ENCODE measurements at regions not wholly inside any gene's neighbourhood (a gene's known extent, or its start where the extent isn't known, plus 50 kb on each side); places are given as distances from the start of the nearest gene placed in this dataset.

DNA sequence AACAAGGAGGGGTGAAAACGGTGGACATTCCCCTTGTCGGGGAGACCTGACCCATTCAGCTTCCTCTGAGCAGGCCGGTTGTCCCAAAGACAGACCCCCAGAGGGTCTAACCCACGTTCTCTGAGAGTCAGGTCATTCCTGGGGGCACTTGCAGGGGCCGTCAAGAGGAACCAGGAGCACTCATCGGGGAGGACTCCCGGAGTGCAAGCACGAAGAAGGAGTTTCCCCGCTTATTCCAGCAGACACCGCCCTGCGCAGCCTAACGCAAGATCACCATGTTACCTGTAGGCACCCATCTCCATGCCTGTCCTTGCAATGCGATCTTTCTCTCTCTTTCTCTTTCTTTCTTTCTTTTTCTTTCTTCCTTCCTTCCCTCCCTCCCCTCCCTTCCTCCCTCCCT, 154.2 kb downstream of the SHOX start:
- Histone ChIP-seq H3K4me3 (ENCODE audit: low read depth, low read length) (no peak overlapping the region), H3K27ac (ENCODE audit: low read depth, low read length) (no peak overlapping the region), H3K4me1 (ENCODE audit: control insufficient read depth, insufficient read depth, low read length, unreplicated experiment) (no peaks in the 10 kb centered on the region), H3K27me3 (ENCODE audit: insufficient read depth, low read length) (no peaks in the 10 kb centered on the region), H3K36me3 (ENCODE audit: insufficient read depth, low read length) (no peaks in the 10 kb centered on the region), H2AFZ (ENCODE audit: low read length, unreplicated experiment) (no peak overlapping the region), H3K79me2 (ENCODE audit: control insufficient read depth, insufficient read depth, low read length, unreplicated experiment) (no peaks in the 10 kb centered on the region)

DNA sequence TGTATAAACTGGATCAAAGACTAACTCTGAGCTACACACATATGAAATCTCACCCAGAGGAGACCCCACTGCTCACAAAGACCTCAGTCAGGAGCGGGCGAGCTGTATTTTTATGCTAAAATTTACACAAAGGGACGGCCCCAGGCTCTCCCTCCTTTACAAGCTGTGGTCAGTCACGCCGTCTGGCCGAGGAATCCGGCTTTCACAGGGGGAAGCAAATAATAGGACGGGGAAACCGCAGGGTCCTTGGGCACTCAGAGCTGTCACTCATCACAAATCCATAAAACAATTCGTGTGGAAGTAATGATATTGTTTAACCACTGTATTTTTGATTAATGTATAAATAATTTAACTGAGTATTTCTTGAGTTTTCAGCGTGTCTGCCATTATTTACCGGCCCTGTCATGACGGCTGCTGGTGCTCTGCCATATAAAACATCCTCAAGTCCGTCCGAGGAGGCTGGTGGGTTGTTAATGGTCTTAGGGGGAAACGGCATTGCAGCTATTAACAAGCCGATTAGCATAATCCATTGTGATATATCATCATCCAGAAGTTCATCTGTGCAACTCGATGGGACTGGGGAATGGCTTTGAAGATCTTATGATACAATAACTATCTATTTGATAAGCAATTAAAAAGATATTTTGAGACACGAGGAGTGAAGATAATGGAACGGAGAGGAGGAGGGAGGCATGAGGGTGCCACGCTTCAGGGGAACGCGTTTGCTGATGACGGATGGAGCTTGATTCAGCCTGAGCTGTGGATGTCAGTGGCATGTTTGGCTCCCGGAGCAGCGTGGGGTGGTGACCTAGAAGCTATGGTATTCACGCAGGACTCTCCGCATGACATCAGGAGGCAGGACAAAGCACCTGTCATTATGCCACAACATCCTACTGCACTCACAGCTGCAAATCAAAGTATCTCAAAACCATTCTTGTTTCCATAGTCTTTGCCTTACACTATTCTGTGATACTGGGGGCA, 150.9 kb downstream of the SHOX start:
- Histone ChIP-seq H3K79me2 (ENCODE audit: control insufficient read depth, insufficient read depth, low read length, unreplicated experiment) (no peaks in the 10 kb centered on the region), H2AFZ (ENCODE audit: low read length, unreplicated experiment) (no peak overlapping the region), H3K4me3 (ENCODE audit: low read depth, low read length) (no peak overlapping the region), H3K4me1 (ENCODE audit: control insufficient read depth, insufficient read depth, low read length, unreplicated experiment) (no peaks in the 10 kb centered on the region), H3K36me3 (ENCODE audit: insufficient read depth, low read length) (no peaks in the 10 kb centered on the region), H3K27me3 (ENCODE audit: insufficient read depth, low read length) (no peaks in the 10 kb centered on the region), H3K27ac (ENCODE audit: low read depth, low read length) (no peak overlapping the region)

DNA sequence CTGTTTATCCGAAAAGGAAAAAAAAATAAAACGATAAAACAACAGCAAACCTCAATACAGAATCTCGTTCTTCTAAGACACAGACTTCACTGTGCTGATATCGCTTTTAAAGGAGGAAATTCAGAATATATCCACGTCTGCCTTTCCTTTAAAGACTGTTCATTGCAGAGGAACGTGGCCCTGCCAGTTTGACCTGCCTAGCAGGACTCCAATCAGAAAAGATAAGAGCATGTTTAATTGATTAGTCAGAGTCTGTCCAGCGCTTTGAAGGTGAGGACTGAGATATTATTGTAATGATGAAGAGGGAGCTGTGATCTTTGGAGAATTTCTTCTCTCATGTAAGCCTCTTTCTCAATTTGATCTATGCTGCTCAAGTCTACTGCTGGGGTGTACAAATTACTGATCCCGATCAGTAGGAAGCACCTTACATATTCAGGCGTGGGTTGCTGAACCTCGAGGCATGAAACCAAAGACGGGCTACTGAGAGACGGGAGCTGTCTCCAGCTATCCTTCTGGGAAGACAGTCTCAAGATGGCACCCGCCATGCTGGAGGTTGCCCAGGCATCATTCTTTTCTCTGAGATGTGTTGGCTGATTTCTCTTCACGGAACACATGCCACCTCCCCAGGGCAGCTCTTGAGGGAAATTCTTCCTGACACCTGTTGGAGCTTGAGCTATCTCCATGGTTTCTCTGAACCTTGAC, 146.1 kb downstream of the SHOX start:
- Histone ChIP-seq H2AFZ (ENCODE audit: low read length, unreplicated experiment) (no peak overlapping the region), H3K27ac (ENCODE audit: low read depth, low read length) (no peak overlapping the region), H3K4me3 (ENCODE audit: low read depth, low read length) (no peak overlapping the region), H3K79me2 (ENCODE audit: control insufficient read depth, insufficient read depth, low read length, unreplicated experiment) (no peaks in the 10 kb centered on the region), H3K27me3 (ENCODE audit: insufficient read depth, low read length) (no peaks in the 10 kb centered on the region), H3K36me3 (ENCODE audit: insufficient read depth, low read length) (no peaks in the 10 kb centered on the region), H3K4me1 (ENCODE audit: control insufficient read depth, insufficient read depth, low read length, unreplicated experiment) (no peaks in the 10 kb centered on the region)

DNA sequence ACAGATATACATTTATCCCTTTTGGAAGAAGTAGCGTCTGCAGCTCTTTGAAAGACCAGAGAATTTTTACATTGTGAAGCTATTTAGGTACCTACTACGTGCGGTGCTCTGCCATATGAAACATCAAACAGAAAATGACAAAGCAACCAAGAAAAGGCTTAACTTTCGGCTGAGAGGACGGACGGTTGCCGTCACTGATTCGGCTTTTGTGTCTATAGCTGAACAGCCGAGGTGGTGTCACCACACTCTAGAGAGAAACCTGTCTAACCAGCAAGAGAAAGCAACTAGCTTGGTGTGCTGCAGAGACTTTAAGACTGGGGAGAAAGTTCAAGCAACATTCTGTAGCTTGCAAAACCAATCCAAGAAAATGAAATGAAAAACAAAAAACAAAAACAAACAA, 145.5 kb downstream of the SHOX start:
- H2AFZ ChIP-seq (ENCODE audit: low read length, unreplicated experiment) = no peak overlapping the region
- no peaks in the 10 kb centered on the region for H3K79me2 ChIP-seq (ENCODE audit: control insufficient read depth, insufficient read depth, low read length, unreplicated experiment)
- no peak overlapping the region for H3K4me3 ChIP-seq (ENCODE audit: low read depth, low read length)
- H3K27me3 ChIP-seq (ENCODE audit: insufficient read depth, low read length) = no peaks in the 10 kb centered on the region
- no peaks in the 10 kb centered on the region for H3K4me1 ChIP-seq (ENCODE audit: control insufficient read depth, insufficient read depth, low read length, unreplicated experiment)
- no peak overlapping the region for H3K27ac ChIP-seq (ENCODE audit: low read depth, low read length)
- no peaks in the 10 kb centered on the region for H3K36me3 ChIP-seq (ENCODE audit: insufficient read depth, low read length)

DNA sequence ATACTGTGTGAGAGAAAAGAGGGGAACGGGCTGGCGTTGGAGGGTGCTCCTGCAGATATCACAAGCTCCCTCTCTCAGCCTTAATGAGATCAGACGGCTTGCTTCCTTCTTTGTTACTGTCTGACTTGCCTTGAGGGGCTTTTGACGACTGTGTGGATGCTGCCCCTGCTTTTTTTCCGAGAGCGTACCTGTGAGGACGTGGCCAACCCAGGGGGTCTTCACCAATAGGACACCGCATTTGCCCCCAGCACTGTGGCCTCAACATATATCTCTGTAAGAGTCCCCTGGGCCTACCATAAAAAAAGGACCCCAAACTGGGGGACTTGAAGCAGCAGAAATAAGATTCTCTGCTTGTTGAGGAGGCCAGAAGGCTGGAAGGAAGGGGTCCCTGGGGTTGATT, 143.9 kb downstream of the SHOX start:
- no peak overlapping the region for H3K27ac ChIP-seq (ENCODE audit: low read depth, low read length)
- no peaks in the 10 kb centered on the region for H3K4me1 ChIP-seq (ENCODE audit: control insufficient read depth, insufficient read depth, low read length, unreplicated experiment)
- no peaks in the 10 kb centered on the region for H3K79me2 ChIP-seq (ENCODE audit: control insufficient read depth, insufficient read depth, low read length, unreplicated experiment)
- no peak overlapping the region for H2AFZ ChIP-seq (ENCODE audit: low read length, unreplicated experiment)
- no peak overlapping the region for H3K4me3 ChIP-seq (ENCODE audit: low read depth, low read length)
- H3K27me3 ChIP-seq (ENCODE audit: insufficient read depth, low read length) = no peaks in the 10 kb centered on the region
- H3K36me3 ChIP-seq (ENCODE audit: insufficient read depth, low read length) = no peaks in the 10 kb centered on the region

DNA sequence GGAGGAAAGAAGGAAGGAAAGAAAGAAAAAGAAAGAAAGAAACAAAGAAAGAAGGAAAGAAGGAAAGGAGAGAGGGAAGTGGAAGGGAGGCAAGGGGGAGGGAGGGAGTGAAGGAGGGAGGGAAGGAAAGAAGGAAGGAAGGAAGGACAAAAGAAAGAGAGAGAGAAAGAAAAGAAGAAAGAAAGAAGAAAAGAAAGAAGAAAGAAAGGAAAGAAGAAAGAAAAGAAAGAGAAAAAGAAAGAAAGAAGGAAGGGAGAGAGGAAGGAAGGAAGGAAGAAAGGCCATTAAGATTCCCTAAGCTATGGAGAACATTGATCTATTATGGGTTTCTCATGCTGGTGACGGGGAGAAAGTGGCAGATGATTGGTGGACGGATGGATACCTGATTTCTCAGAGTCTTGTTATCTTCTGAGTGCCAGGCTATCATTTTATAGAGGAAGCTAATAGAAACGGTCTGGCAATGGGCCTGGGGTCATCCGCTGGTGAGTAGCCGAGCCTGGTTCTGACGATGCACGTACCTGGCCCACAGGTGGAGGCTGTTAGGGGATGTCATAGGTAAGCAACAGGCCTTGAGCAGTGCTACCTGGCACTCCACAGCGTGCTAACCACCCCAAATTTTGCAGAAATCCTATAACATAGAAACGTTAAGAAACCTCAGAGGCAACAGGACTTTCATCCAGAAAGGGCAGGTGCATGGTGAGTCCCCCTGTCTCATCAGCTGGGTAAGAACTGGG, 142.9 kb downstream of the SHOX start:
- H3K36me3 ChIP-seq (ENCODE audit: insufficient read depth, low read length) = no peaks in the 10 kb centered on the region
- no peak overlapping the region for H3K4me3 ChIP-seq (ENCODE audit: low read depth, low read length)
- no peaks in the 10 kb centered on the region for H3K27me3 ChIP-seq (ENCODE audit: insufficient read depth, low read length)
- H3K27ac ChIP-seq (ENCODE audit: low read depth, low read length) = no peak overlapping the region
- no peaks in the 10 kb centered on the region for H3K79me2 ChIP-seq (ENCODE audit: control insufficient read depth, insufficient read depth, low read length, unreplicated experiment)
- no peaks in the 10 kb centered on the region for H3K4me1 ChIP-seq (ENCODE audit: control insufficient read depth, insufficient read depth, low read length, unreplicated experiment)
- H2AFZ ChIP-seq (ENCODE audit: low read length, unreplicated experiment) = no peak overlapping the region

DNA sequence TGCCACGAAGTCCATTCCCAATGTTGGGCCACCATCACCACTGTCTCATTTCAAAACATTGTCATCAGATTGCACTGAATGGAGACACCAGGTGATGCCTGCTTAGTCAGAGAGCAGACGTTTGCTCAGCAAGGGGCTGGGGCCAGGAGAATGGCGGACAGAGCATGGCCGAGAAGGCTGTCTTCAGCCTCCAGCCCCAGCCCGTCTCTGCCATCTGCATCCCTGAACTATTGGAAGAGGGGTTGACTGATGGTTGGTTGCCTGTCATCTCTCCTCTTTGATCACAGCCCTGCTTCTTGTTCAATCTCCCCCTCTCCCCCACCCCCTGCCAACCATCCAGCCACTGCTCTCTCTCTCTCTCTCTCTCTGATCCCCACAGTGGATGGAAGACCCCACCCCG, 140.9 kb downstream of the SHOX start:
- H3K4me1 ChIP-seq (ENCODE audit: control insufficient read depth, insufficient read depth, low read length, unreplicated experiment) = no peaks in the 10 kb centered on the region
- no peak overlapping the region for H3K4me3 ChIP-seq (ENCODE audit: low read depth, low read length)

DNA sequence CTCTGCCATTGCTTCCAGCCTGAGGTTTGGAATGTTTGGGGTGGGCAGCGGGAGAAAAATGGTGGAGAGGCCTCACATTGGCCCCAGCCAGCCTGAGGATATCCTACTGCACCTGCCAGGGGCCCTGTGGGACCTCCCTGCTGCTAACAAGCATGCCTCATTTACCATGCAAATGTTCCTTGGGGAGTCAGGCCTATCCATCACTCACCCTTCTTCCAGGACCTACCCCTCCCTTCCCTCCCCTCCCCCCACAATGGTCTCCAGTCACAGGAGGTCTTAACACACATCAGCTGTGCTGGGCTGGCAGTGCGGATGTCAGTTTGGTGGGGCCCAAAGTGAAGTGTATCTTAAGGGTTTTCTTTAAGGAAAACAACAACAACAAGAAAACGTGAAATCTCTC, 139.2 kb downstream of the SHOX start:
- no peaks in the 10 kb centered on the region for H3K36me3 ChIP-seq (ENCODE audit: insufficient read depth, low read length)

More for the DNA sequence above, 140.9 kb downstream of the SHOX start:
- no peaks in the 10 kb centered on the region for H3K36me3 ChIP-seq (ENCODE audit: insufficient read depth, low read length)
- H2AFZ ChIP-seq (ENCODE audit: low read length, unreplicated experiment) = no peak overlapping the region
- no peaks in the 10 kb centered on the region for H3K79me2 ChIP-seq (ENCODE audit: control insufficient read depth, insufficient read depth, low read length, unreplicated experiment)
- H3K27me3 ChIP-seq (ENCODE audit: insufficient read depth, low read length) = no peaks in the 10 kb centered on the region
- no peak overlapping the region for H3K27ac ChIP-seq (ENCODE audit: low read depth, low read length)

DNA sequence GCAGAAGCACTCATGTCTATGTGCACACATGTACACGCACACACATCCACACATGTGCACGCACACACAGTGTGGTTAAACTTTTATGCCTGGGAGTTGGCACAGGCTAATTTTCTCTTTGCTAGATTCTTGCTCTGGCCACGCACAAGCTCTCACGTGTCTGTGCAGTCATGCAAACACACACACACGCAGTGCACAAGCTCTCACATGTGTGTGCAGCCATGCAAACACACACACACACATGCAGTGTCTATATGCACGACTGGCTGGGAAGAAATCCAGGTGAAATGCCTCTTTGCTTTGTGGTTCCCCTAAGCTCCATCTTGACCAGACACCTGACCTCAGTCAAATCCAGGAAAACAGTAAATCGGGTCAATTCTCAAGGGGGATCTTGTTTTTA, 138.0 kb downstream of the SHOX start:
- no peaks in the 10 kb centered on the region for H3K79me2 ChIP-seq (ENCODE audit: control insufficient read depth, insufficient read depth, low read length, unreplicated experiment)
- no peak overlapping the region for H2AFZ ChIP-seq (ENCODE audit: low read length, unreplicated experiment)
- no peak overlapping the region for H3K27ac ChIP-seq (ENCODE audit: low read depth, low read length)
- H3K36me3 ChIP-seq (ENCODE audit: insufficient read depth, low read length) = no peaks in the 10 kb centered on the region
- H3K27me3 ChIP-seq (ENCODE audit: insufficient read depth, low read length) = no peaks in the 10 kb centered on the region
- no peak overlapping the region for H3K4me3 ChIP-seq (ENCODE audit: low read depth, low read length)
- H3K4me1 ChIP-seq (ENCODE audit: control insufficient read depth, insufficient read depth, low read length, unreplicated experiment) = no peaks in the 10 kb centered on the region

More for the DNA sequence above, 139.2 kb downstream of the SHOX start:
- no peaks in the 10 kb centered on the region for H3K4me1 ChIP-seq (ENCODE audit: control insufficient read depth, insufficient read depth, low read length, unreplicated experiment)
- no peak overlapping the region for H3K4me3 ChIP-seq (ENCODE audit: low read depth, low read length)
- H2AFZ ChIP-seq (ENCODE audit: low read length, unreplicated experiment) = no peak overlapping the region
- no peaks in the 10 kb centered on the region for H3K27me3 ChIP-seq (ENCODE audit: insufficient read depth, low read length)
- no peaks in the 10 kb centered on the region for H3K79me2 ChIP-seq (ENCODE audit: control insufficient read depth, insufficient read depth, low read length, unreplicated experiment)
- no peak overlapping the region for H3K27ac ChIP-seq (ENCODE audit: low read depth, low read length)

DNA sequence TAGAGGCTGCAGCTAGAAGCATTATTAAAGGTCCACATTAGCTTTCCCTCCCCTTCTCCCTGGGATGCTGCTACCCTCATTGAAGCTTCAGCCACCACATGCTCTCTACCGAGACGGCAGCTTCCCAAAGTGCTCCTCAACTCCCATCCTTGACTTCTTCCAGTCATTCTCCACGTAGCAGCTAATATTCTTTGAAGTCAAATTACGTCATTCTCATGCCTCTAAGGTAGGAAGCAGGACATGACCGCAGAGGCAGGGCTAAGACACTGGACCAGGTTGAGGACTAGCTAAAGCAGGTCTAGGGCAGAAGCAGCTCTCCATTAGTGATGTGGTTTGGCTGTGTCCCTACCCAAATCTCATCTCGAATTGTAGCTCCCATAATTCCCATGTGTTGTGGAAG, 128.3 kb downstream of the SHOX start:
- no peaks in the 10 kb centered on the region for H3K79me2 ChIP-seq (ENCODE audit: control insufficient read depth, insufficient read depth, low read length, unreplicated experiment)
- no peaks in the 10 kb centered on the region for H3K4me1 ChIP-seq (ENCODE audit: control insufficient read depth, insufficient read depth, low read length, unreplicated experiment)
- no peak overlapping the region for H3K4me3 ChIP-seq (ENCODE audit: low read depth, low read length)
- no peak overlapping the region for H2AFZ ChIP-seq (ENCODE audit: low read length, unreplicated experiment)
- no peaks in the 10 kb centered on the region for H3K36me3 ChIP-seq (ENCODE audit: insufficient read depth, low read length)
- H3K27ac ChIP-seq (ENCODE audit: low read depth, low read length) = no peak overlapping the region
- H3K27me3 ChIP-seq (ENCODE audit: insufficient read depth, low read length) = no peaks in the 10 kb centered on the region

Measured in ACC112 (cell line).